Activated naive CD4-positive, alpha-beta T cell treated with anti-CD3 and anti-CD28 coated beads for 36 hours (primary cell): ENCODE measurements at regions not wholly inside any gene's neighbourhood (a gene's known extent, or its start where the extent isn't known, plus 50 kb on each side); places are given as distances from the start of the nearest gene placed in this dataset.
"Not testable (repeated sequence)": the region's sequence is repeated elsewhere in the genome, so short reads cannot be mapped to it uniquely, and the experiment has no call there.

Experiments
- CTCF ChIA-PET: fragments of 350-600 bp; sonication (Branson Sonifier 250); formaldehyde crosslinking; loops from one replicate; lab custom pipeline; 2021; ENCODE audit warnings: antibody characterized with exemption; lab: Charles Lee
- DNase-seq: peaks from one replicate; pipeline ENCODE4 v3.0.0-alpha.2; 2020
- H3K27ac Mint-ChIP-seq: one replicate; pipeline ENCODE4 v1.8.0; 2021; ENCODE audit warnings: mild to moderate bottlenecking, mixed read lengths
- H3K27me3 Mint-ChIP-seq: one replicate; pipeline ENCODE4 v1.8.0; 2021; ENCODE audit warnings: low read depth, mixed read lengths
- H3K36me3 Mint-ChIP-seq: one replicate; pipeline ENCODE4 v1.8.0; 2021; ENCODE audit warnings: low read depth, mixed read lengths
- H3K4me1 Mint-ChIP-seq: one replicate; pipeline ENCODE4 v1.8.0; 2021; ENCODE audit warnings: low read depth, mixed read lengths
- H3K4me3 Mint-ChIP-seq: one replicate; pipeline ENCODE4 v1.8.0; 2021; ENCODE audit warnings: mild to moderate bottlenecking, moderate library complexity, mixed read lengths
- H3K9me3 Mint-ChIP-seq: one replicate; pipeline ENCODE4 v1.8.0; 2021; ENCODE audit warnings: mixed read lengths
- intact Hi-C: fragments of 100-400 bp; cut with micrococcal nuclease; formaldehyde crosslinking; loops from one replicate; pipeline ENCODE4 v1.15.1; 2023

GRCh38 chr18:78820161-78820834 is 159.3 kb upstream of the SALL3 start:
- Mint-ChIP-seq H3K4me1 (no peaks in the 10 kb centered on the region), H3K36me3 (no peaks in the 10 kb centered on the region), H3K9me3 (no peaks in the 10 kb centered on the region), H3K27ac (no peak overlapping the region), H3K4me3 (no peak overlapping the region), H3K27me3 (no peaks in the 10 kb centered on the region)
- intact Hi-C loops: no loop called here
- CTCF ChIA-PET: no interaction called here
- no peak for DNase-seq

DNA sequence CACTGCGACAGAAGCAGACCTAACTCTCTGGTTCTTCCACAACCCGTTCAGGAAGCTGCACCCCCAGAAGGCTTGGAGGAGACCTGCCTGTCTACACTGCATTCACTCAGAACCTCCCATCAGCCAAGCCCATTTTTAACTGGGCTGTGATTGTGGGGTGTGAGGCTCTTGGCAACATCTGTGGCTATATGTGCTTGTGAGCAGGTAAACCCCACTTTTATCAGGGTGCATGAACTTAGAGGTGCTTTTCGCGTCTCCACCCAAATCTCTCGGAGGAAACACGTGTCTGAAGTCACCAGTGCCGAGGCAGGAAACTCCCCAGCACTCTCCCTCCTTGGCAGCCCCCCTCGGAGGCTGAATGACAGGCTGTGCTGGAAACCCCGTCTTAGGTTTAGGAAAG is 158.2 kb upstream of the SALL3 start:
- DNase-seq: no peak
- no peak overlapping the region for H3K4me3 Mint-ChIP-seq
- no peaks in the 10 kb centered on the region for H3K9me3 Mint-ChIP-seq
- no peaks in the 10 kb centered on the region for H3K36me3 Mint-ChIP-seq
- CTCF ChIA-PET: no interaction called here
- intact Hi-C loops: no loop called here
- no peak overlapping the region for H3K27ac Mint-ChIP-seq
- H3K27me3 Mint-ChIP-seq: no peaks in the 10 kb centered on the region
- no peaks in the 10 kb centered on the region for H3K4me1 Mint-ChIP-seq

DNA sequence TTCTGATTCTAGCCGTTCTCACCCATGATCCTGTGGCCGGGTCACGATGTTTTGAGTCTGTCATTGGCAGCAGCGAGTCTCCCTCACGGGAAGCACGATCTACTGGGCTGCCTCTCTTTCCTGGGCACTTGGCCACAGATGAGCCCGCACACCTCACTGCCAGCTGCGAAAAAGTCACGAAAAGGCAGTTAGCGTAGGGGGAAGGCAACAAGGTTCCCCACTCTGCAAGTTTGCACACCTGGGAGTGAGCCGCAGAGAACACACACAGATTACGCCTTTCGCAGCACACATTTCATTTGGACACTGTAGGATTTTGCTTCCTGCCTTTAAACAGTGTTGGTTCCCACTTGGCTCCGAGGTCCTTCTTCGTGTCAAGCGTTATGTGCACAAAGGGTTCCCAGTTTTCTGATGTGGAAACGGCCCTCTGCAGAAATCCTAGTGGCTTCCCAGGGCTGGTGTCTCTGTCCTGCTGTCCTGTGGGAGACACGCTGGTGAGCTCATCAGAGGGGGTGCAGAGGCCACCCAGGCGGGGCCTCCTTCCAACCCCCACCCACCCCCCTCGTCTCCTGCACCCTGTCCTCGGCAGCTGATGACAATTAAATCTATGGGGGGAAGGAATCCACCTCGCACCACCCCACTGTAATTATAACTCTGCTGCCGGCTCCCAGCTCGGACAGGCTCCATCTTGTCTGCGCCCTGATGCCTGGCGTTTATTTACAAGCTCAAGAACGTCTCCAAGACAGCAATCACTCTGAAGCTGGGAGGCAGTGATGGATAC is 157.3 kb upstream of the SALL3 start:
- no peaks in the 10 kb centered on the region for H3K36me3 Mint-ChIP-seq
- no peak overlapping the region for H3K27ac Mint-ChIP-seq
- CTCF ChIA-PET: no interaction called here
- no peaks in the 10 kb centered on the region for H3K9me3 Mint-ChIP-seq
- no peak for DNase-seq
- intact Hi-C loops: no loop called here
- H3K4me1 Mint-ChIP-seq: no peaks in the 10 kb centered on the region
- no peak overlapping the region for H3K4me3 Mint-ChIP-seq
- H3K27me3 Mint-ChIP-seq: no peaks in the 10 kb centered on the region

DNA sequence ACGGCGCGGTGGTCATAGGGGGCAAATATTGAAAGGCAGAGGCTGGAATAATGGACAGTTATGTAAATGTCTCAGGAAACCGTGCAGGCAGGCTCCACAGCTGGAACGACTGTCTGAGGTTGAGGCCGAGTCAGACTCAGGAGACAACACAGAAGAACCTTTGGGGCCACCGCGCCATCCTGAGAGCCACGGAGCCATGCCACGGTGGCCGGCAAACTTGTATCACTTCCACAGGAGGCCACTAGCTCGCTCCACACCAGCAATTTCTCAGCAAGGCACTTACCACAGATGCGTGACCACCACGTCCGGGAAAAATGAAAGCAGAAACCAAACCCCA is 156.7 kb upstream of the SALL3 start:
- Mint-ChIP-seq H3K4me3 (no peak overlapping the region), H3K4me1 (no peaks in the 10 kb centered on the region), H3K9me3 (no peaks in the 10 kb centered on the region), H3K27ac (no peak overlapping the region), H3K36me3 (no peaks in the 10 kb centered on the region), H3K27me3 (no peaks in the 10 kb centered on the region)
- intact Hi-C loops: no loop called here
- DNase-seq: no peak
- CTCF ChIA-PET: no interaction called here

DNA sequence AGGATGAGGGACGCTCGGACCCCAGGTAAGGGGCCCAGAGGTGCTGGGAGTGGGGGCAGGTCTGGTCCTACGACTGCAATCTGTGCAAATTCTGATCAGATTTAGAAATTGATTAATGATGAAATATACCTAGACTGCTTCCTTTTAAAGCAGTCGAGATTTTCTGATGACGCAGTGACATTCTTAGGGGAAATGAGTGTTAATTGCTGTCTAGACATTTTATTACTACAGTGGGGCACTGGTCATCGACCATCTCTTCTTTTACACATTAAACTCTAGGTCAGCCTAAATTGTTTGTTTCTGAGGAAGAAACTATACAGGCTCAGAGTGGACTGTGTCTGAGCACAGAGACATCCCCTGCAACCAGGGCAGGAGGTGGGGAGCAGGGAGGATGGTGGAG is 154.4 kb upstream of the SALL3 start:
- CTCF ChIA-PET: no interaction called here
- Mint-ChIP-seq H3K4me1 (no peaks in the 10 kb centered on the region), H3K9me3 (no peaks in the 10 kb centered on the region), H3K27me3 (no peaks in the 10 kb centered on the region), H3K4me3 (no peak overlapping the region), H3K27ac (no peak overlapping the region), H3K36me3 (no peaks in the 10 kb centered on the region)
- DNase-seq: no peak
- intact Hi-C loops: no loop called here

DNA sequence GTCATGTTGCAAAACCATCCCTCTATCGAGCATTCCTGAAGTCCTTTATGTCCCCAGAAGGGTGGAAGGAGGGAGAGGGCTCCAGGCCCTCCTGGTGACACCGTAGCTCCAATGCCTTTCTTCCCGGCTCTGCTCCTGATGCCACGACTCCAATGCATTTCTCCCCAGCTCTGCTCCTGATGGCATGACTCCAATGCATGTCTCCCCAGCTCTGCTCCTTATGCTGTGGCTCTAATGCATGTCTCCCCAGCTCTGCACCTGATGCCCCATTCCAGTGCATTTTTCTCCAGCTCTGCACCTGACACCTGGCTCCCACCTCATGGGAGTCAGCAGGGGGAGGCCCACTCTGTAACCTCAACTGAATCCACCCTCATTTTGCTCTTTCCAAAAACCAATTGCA is 153.0 kb upstream of the SALL3 start:
- intact Hi-C loops: no loop called here
- no peak overlapping the region for H3K4me3 Mint-ChIP-seq
- no peaks in the 10 kb centered on the region for H3K9me3 Mint-ChIP-seq
- CTCF ChIA-PET: no interaction called here
- no peaks in the 10 kb centered on the region for H3K4me1 Mint-ChIP-seq
- no peak overlapping the region for H3K27ac Mint-ChIP-seq
- H3K36me3 Mint-ChIP-seq: no peaks in the 10 kb centered on the region
- no peaks in the 10 kb centered on the region for H3K27me3 Mint-ChIP-seq
- no peak for DNase-seq

DNA sequence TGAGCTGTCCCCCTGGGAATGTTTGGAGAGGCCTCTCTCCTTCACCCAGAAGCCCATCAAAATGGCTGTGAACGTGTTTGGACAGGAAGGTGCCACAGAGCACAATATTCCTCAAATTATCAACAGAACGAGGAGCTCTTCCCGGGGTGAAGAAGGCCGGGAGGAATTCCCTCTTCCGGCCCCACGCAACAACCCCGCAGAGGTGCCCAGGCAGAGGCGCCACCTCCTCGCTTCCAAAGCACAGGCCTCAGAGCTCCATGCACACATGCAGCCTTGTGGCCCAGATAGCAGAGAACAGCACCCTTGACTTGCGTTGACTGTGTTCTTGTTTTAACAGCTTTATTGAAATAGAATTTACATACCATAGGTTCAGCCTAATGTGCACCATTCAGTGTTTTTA is 152.5 kb upstream of the SALL3 start:
- CTCF ChIA-PET: no interaction called here
- no peaks in the 10 kb centered on the region for H3K9me3 Mint-ChIP-seq
- intact Hi-C loops: no loop called here
- H3K4me1 Mint-ChIP-seq: no peaks in the 10 kb centered on the region
- H3K27ac Mint-ChIP-seq: no peak overlapping the region
- H3K27me3 Mint-ChIP-seq: no peaks in the 10 kb centered on the region
- DNase-seq: no peak
- no peaks in the 10 kb centered on the region for H3K36me3 Mint-ChIP-seq
- H3K4me3 Mint-ChIP-seq: no peak overlapping the region

DNA sequence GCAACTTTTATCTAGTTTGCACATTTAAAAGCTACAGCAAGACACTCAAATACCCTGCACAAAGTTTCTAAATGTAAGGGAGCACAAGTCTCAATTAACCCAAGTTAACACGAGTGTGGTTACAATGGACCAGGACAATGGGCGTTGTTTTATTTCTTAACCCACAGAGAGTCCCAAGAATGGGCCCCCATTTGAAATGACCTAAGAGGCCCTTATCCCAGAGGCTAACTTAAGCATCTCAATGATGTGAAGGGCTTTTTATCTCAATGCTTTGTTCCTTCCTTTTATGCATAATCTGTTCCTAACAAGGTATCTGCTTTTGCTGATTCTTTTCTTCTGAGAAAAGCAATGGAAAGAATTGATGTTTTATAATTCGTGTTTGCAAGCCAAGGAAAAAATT is 151.5 kb upstream of the SALL3 start:
- DNase-seq: no peak
- Mint-ChIP-seq H3K4me1 (no peaks in the 10 kb centered on the region), H3K27me3 (peaks cover 4% of the 10 kb centered on the region), H3K4me3 (no peak overlapping the region), H3K36me3 (no peaks in the 10 kb centered on the region), H3K27ac (no peak overlapping the region), H3K9me3 (no peaks in the 10 kb centered on the region)
- CTCF ChIA-PET: no interaction called here
- intact Hi-C loops: no loop called here

GRCh38 chr18:78829026-78829425 is 150.6 kb upstream of the SALL3 start:
- CTCF ChIA-PET, H3K36me3 Mint-ChIP-seq, H3K4me3 Mint-ChIP-seq, H3K9me3 Mint-ChIP-seq, H3K4me1 Mint-ChIP-seq, DNase-seq, H3K27me3 Mint-ChIP-seq, H3K27ac Mint-ChIP-seq, intact Hi-C loops: not testable (repeated sequence)

DNA sequence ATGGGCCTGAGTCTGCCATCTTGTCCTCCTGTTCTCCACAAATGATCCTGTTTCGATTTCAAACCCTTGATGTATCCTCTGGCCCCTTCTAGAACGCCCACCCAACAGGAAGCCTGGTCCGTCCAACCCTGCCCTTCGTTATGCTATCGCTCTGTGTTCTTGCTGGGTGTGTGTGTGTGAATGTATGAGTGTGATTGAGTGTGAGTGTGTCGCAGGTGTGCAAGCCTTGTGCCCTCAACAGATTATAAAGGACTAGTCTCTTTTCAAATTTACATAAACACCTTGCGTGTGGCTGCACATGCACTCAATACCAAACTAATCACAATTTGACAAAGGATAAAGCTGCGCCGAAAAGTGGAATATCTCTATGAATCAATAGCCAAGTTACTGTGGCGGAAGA is 149.5 kb upstream of the SALL3 start:
- no peak overlapping the region for H3K27ac Mint-ChIP-seq
- CTCF ChIA-PET: no interaction called here

DNA sequence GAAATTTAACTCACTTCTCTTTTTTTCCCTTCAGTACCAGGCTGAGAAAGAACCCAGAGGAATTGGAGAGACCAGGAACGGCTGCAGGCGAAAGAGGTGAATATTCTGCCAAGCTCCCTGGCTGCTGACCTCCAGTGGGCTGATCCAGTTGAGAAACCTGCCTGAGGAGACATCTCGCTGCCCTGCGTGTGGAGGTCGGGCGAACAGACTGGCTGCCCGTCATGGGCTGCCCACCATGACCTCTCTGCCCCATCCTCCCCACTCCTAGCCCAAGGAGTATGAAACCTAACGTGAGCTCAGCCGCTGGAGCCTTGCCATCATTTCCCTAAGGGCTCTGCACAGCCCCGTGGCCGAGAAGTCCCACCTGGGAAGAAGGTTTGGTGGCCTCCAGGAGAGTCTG is 148.8 kb upstream of the SALL3 start:
- Mint-ChIP-seq H3K27me3 (peaks cover 8% of the 10 kb centered on the region), H3K4me3 (no peak overlapping the region), H3K27ac (no peak overlapping the region), H3K9me3 (no peaks in the 10 kb centered on the region), H3K36me3 (no peaks in the 10 kb centered on the region), H3K4me1 (no peaks in the 10 kb centered on the region)
- CTCF ChIA-PET: no interaction called here
- intact Hi-C loops: no loop called here
- DNase-seq: no peak

More for the DNA sequence above, 149.5 kb upstream of the SALL3 start:
- Mint-ChIP-seq H3K4me3 (no peak overlapping the region), H3K27me3 (peaks cover 8% of the 10 kb centered on the region), H3K4me1 (no peaks in the 10 kb centered on the region), H3K9me3 (no peaks in the 10 kb centered on the region), H3K36me3 (no peaks in the 10 kb centered on the region)
- intact Hi-C loops: no loop called here
- DNase-seq: no peak

- intact Hi-C loops: no loop called here
- DNase-seq: no peak
- H3K4me1 Mint-ChIP-seq: no peaks in the 10 kb centered on the region
- no peaks in the 10 kb centered on the region for H3K9me3 Mint-ChIP-seq
- H3K36me3 Mint-ChIP-seq: no peaks in the 10 kb centered on the region
- H3K27ac Mint-ChIP-seq: no peak overlapping the region
- H3K4me3 Mint-ChIP-seq: no peak overlapping the region
- CTCF ChIA-PET: no interaction called here
- H3K27me3 Mint-ChIP-seq: peaks cover 8% of the 10 kb centered on the region
Measured at GRCh38 chr18:78831603-78832002, 148.0 kb upstream of the SALL3 start.

GRCh38 chr18:78833833-78834232 is 145.8 kb upstream of the SALL3 start:
- Mint-ChIP-seq H3K27me3 (peaks cover 8% of the 10 kb centered on the region), H3K9me3 (no peaks in the 10 kb centered on the region), H3K36me3 (no peaks in the 10 kb centered on the region), H3K27ac (no peak overlapping the region), H3K4me3 (no peak overlapping the region), H3K4me1 (no peaks in the 10 kb centered on the region)
- intact Hi-C loops: no loop called here
- no peak for DNase-seq
- CTCF ChIA-PET: no interaction called here
